Motor neuron (in vitro differentiated cells): ENCODE measurements at regions not wholly inside any gene's neighbourhood (a gene's known extent, or its start where the extent isn't known, plus 50 kb on each side); places are given as distances from the start of the nearest gene placed in this dataset.

ENCODE experiments used
- ATAC-seq, 8 experiments: fragments of 200-7000 bp; cut with Tn5 transposase; replicated peaks in 6 of 8; 2 replicates each; pipeline ENCODE4 v1.8.0; 2021; ENCODE audit warnings: mild to moderate bottlenecking in 8 of 8, moderate library complexity in 8 of 8
- H3K27ac ChIP-seq, 2 donors: fragments of 250-450 bp; sonication (Bioruptor Pico); 2 replicates each; pipeline ENCODE4 v1.9.0; 2021; ENCODE audit warnings: antibody characterized with exemption in 2 of 2, mild to moderate bottlenecking in 2 of 2, moderate library complexity in 1 of 2
- H3K4me1 ChIP-seq, 2 donors: fragments of 250-450 bp; sonication (Bioruptor Pico); replicated peaks in 1 of 2; 2 replicates each; pipeline ENCODE4 v1.6.1; 2021; ENCODE audit warnings: antibody characterized with exemption in 2 of 2, mild to moderate bottlenecking in 2 of 2, moderate library complexity in 1 of 2
- H3K4me3 ChIP-seq, 5 donors: fragments of 250-450 bp; sonication (Bioruptor Pico); 2 replicates each; pipeline ENCODE4 v1.9.0; 2021; ENCODE audit warnings: antibody characterized with exemption in 5 of 5, mild to moderate bottlenecking in 5 of 5, moderate library complexity in 4 of 5
- WGBS, 10 experiments: fragments of 450-650 bp; shearing (Covaris generic); methylation state at CpG; one replicate each; pipeline ENCODE4 v1.0.0; 2022; 5-methylcytosine and 5-hydroxymethylcytosine counted together
- in situ Hi-C, 9 experiments: fragments of 400-800 bp; cut with MboI; loops; one replicate each; pipeline ENCODE4 v1.15.0; 2021; ENCODE audit warnings: low sequenced_read_pairs in 9 of 9, low pct_unique_long_range_greater_than_20kb in 2 of 9; ENCODE audit not compliant: unreplicated experiment in 9 of 9

DNA sequence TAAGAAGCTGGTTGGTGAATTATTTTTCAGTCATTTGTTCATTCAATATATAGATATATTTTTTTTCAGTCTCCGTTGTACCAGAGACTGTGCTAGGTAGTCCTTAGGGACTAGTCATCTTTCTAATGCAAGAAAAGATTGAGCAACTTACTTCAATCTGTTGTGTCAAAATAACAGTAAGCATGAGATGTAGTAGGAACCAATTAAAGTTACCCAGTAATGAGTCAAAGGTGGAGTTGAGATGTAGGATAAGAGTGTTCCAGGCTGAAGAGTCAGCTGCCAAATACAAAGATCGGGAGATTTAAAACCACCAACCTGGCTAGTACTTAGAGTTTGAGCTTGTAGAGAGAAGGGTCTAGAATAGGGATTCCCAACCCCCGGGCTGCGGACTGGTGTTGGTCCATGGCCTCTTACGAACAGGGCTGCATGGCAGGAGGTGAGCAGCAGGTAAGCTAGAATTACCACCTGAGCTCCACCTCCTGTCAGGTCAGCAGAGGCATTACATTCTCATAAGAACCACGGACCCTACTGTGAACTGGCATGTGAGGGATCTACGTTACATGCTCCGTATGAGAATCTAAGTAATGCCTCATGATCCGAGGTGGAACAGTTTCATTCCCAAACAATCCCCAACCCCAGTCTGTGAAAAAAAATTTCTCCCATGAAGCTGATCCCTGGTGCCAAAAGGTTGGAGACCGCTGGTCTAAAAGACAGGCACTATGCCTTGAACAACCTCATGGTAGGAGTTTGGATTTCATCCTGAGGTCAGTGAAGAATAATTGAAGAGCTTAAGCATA is 1241.5 kb upstream of the WWC1 start:
- 34 to 100% (median 95%) methylated on average over 1 to 9 of the region's 10 CpGs; no CpG with 5 or more reads in 2 of the 10 experiments for WGBS, 10 experiments
- in situ Hi-C loops: no loop called here
- Histone ChIP-seq H3K4me1 (peaks cover 0 to 7% of the 10 kb centered on the region in 2 donors), H3K4me3 (no peak overlapping the region), H3K27ac (no peak overlapping the region)
- ATAC-seq: no peak

DNA sequence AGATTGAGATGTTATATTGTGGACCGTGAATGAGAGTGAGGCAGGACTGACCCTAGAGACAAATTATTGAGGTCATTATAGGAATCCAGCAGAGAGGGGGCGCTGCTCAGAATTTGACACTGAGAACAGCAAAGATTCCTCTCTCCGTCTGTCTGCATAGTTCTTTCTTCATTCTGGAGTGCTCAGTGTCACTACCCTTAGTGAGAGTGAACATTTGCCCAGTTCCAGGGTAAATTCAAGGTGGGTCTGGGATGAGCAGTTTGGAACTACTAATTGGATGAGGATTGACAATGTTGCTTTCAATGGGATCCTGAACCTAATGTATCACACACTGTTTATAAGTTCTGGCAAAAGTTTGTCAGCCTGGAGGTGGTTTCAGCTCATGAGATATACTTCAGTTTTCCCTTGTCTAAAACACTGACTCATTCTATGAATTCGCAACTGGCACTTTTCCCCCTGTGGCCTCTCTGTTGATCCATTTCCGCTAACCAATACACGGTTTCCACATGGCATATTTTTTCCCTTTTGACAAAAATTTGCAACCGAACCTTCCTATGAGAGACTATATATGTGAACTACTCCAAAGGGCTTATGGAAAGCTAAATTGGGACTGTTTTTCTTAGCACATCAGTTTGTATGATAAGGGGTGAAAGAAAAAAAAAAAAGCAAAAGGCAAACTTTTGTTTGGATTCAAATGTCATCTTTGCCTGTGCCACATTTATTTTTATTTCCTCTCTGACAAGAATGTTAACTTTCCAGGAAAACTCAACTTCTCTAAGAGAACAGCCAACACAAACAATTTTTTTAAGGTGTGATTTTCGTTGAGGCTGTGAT is 1240.7 kb upstream of the WWC1 start:
- Histone ChIP-seq H3K27ac (no peak overlapping the region), H3K4me3 (no peak overlapping the region), H3K4me1 (peaks cover 0 to 7% of the 10 kb centered on the region in 2 donors)
- peak in 1 of 8 experiments; percentile 17 for ATAC-seq
- WGBS, 10 experiments: 31 to 93% (median 72%) methylated on average over 4 to 8 of the region's 8 CpGs; no CpG with 5 or more reads in 1 of the 10 experiments
- in situ Hi-C loops: no loop called here

DNA sequence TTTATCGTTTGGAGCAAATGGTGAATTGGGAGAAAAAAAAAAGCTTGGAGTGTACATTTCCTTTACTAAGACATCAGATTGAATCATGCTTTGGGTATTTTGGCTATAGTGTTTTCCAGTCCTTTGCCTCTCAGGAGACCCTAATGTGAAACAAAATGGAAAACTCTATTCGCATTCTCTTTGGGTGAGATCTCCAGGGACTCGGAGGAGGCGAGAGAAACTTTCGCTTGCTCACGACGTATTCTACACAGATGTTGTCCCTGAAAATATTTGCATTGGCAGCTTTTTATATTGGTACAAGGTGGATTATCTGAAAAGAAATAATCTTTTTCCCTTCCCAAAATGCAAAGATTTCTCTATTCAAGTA is 1240.1 kb upstream of the WWC1 start:
- WGBS, 10 experiments: 11 to 94% (median 80%) methylated on average over 3 to 7 of the region's 7 CpGs; no CpG with 5 or more reads in 2 of the 10 experiments
- H3K27ac ChIP-seq: no peak overlapping the region
- peaks cover 0 to 7% of the 10 kb centered on the region in 2 donors for H3K4me1 ChIP-seq
- no peak overlapping the region for H3K4me3 ChIP-seq
- no peak for ATAC-seq
- in situ Hi-C loops: no loop called here

DNA sequence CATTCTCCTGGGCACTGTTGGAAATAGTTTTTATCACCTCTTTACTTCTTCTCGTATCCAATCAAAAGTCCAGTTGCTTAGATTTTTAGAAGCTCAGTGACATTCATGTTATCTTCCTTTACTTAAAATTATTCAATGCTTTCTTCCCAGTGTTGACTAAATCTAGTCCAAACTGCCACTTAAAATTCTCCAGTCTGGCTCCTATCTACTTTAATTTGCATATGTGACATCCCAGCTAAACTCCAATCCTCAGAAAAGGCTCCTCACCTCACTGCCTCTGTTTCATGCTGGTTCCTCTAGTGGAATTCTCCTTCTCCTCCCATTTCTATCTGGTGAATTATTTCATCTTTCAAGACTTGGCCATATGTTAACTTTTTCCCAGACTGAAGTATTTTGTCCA is 1238.7 kb upstream of the WWC1 start:
- peaks cover 0 to 7% of the 10 kb centered on the region in 2 donors for H3K4me1 ChIP-seq
- WGBS, 10 experiments: 0 to 100% (median 66%) methylated on average over 1 of the region's 1 CpG; no CpG with 5 or more reads in 2 of the 10 experiments
- in situ Hi-C loops: no loop called here

DNA sequence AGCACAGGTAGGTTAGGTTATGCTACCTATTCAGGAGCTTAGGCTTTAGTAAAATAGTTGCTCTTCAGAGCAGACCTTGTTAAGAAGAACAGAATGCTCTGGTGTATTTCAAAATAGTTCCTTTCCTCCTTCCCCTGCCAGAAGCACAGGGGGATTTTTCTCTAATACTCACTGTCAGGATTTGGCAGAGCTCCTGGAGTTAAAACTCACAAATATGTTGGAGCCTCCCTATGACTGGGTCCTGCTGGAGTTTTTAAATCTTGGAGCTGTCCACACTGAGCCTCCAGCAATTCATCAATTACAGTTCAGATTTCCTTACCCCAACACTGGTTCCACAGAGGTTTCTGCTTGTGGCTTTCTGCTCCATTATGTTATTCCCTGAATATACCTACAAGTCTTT is 1233.8 kb upstream of the WWC1 start:
- in situ Hi-C loops: no loop called here
- ATAC-seq: no peak

More for the DNA sequence above, 1238.7 kb upstream of the WWC1 start:
- Histone ChIP-seq H3K4me3 (no peak overlapping the region), H3K27ac (no peak overlapping the region)
- ATAC-seq: no peak

DNA sequence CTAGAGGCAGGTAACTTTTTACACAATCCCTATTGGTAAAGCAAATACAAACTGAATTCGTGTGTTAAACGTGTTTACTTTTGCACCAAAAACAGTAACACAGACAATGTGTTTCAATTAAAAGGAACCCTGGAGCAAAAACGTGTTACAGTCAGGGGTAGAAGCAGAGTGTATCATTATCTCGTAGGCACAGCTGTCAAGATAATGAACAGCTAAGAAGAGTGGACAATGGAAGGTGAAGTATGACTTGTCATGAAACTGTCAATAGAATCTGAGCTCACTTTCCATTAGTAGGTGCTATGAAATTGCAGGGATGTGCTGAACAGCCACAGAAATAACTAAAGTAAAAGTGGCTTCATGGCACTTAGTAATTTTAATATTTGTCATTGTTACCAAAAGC is 1229.8 kb upstream of the WWC1 start:
- Histone ChIP-seq H3K27ac (no peak overlapping the region), H3K4me3 (no peak overlapping the region), H3K4me1 (peaks cover 7 to 27% of the 10 kb centered on the region in 2 donors)
- peak in 5 of 8 experiments; percentile 36 to 79 (median 77) for ATAC-seq
- 0 to 53% (median 18%) methylated on average over 2 to 4 of the region's 4 CpGs for WGBS, 10 experiments
- in situ Hi-C loops: no loop called here

More for the DNA sequence above, 1233.8 kb upstream of the WWC1 start:
- H3K27ac ChIP-seq: no peak overlapping the region
- no peak overlapping the region for H3K4me3 ChIP-seq
- H3K4me1 ChIP-seq: peaks cover 6 to 9% of the 10 kb centered on the region in 2 donors

DNA sequence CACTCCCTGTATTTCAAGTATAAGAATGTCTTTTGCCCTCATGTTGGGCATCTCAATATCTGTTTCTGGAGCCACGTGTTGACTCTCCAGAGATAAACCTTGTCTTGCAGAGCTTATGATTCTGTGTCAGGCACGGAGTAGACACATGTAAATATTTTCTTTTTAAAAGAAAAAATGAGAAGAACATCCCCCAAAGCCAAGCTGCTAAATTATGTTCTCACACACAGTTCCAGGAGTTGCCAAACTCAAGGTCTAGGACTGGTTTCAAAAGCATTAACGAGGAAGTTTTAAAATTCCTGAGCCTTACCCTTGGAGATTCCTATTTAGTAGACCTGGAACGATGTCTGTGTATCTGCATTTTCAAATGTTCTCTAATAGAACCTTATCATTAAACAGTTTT is 1228.3 kb upstream of the WWC1 start:
- no peak for ATAC-seq
- 0 to 100% (median 71%) methylated on average over 1 to 4 of the region's 4 CpGs for WGBS, 10 experiments
- no peak overlapping the region for H3K4me3 ChIP-seq
- no peak overlapping the region for H3K27ac ChIP-seq
- in situ Hi-C loops: no loop called here
- peaks cover 7 to 27% of the 10 kb centered on the region in 2 donors for H3K4me1 ChIP-seq

DNA sequence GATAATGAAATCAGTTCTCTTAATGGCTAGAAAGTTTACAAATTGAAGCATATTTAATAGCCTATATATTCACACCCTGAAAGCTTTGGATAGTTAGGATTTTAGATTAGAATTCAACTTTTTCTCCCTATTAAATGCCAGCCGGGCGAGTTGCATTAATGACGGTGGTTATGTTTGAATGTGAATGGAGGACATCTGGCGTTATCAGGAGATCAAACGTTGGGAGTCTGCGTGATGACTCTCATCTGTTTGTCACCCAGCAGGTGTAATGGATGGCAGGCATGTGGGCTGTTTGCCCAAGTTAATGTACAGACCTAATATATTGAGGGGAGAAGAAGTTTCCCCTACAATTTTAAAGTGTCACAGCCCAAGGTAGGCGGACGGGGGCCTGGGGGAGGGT is 1227.7 kb upstream of the WWC1 start:
- 5 to 100% (median 39%) methylated on average over 1 to 7 of the region's 8 CpGs; no CpG with 5 or more reads in 2 of the 10 experiments for WGBS, 10 experiments
- no peak for ATAC-seq
- peaks cover 7 to 27% of the 10 kb centered on the region in 2 donors for H3K4me1 ChIP-seq
- in situ Hi-C loops: no loop called here
- H3K27ac ChIP-seq: no peak overlapping the region
- H3K4me3 ChIP-seq: no peak overlapping the region

DNA sequence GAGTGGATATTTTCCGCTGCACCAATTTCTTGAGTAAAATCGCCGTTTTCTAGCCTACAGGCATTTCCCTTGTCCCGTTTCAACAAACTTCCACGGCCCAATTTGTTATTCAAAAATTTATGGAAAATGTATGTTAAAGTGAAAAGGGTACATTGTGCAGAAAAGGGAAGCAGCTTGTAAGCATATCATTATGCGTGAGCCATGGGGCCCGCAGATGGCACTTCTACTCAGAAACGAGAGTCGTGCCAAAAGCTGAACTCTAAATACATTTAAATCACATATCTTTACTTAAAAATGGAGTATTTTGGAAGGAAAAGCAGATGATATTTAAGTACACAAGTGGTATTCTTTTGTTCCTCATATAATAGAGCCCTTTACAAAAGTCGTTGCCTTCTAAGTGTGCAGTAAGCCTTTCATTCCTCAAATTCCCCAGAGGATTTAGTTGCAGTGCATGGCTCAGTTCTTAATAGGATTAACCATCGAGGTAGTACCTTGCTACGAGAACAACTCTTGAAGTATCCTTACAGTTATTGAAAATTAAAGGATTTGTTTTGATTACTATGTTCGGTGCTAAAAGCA is 1227.2 kb upstream of the WWC1 start:
- ATAC-seq: peak in 1 of 8 experiments; percentile 68
- no peak overlapping the region for H3K27ac ChIP-seq
- H3K4me1 ChIP-seq: peaks cover 7 to 27% of the 10 kb centered on the region in 2 donors
- 10 to 92% (median 52%) methylated on average over 2 to 13 of the region's 13 CpGs for WGBS, 10 experiments
- in situ Hi-C loops: no loop called here
- no peak overlapping the region for H3K4me3 ChIP-seq

DNA sequence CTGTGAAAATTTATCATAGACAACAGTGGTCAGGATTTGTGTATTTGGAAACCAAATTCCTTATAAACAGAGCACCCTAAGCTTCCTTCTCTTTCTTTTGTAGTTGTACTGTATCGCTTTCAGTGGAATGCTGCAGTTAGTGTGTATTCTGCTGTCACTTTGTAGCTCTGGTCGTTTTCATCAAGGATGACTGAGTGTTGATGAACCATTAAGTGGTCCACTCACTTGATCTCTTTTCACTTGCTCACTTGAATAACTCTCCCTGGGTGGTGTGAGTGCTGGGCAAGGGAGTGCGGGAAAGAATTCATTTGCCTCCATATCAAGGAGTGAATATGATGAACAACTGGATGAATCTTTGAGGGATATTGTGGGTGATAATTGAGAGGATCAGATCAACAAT is 1225.7 kb upstream of the WWC1 start:
- Histone ChIP-seq H3K4me3 (no peak overlapping the region), H3K4me1 (peaks cover 7 to 27% of the 10 kb centered on the region in 2 donors), H3K27ac (no peak overlapping the region)
- 0 to 75% (median 50%) methylated on average over 1 to 3 of the region's 3 CpGs; no CpG with 5 or more reads in 3 of the 10 experiments for WGBS, 10 experiments
- in situ Hi-C loops: no loop called here
- peak in 4 of 8 experiments; percentile 18 to 26 (median 24) for ATAC-seq

DNA sequence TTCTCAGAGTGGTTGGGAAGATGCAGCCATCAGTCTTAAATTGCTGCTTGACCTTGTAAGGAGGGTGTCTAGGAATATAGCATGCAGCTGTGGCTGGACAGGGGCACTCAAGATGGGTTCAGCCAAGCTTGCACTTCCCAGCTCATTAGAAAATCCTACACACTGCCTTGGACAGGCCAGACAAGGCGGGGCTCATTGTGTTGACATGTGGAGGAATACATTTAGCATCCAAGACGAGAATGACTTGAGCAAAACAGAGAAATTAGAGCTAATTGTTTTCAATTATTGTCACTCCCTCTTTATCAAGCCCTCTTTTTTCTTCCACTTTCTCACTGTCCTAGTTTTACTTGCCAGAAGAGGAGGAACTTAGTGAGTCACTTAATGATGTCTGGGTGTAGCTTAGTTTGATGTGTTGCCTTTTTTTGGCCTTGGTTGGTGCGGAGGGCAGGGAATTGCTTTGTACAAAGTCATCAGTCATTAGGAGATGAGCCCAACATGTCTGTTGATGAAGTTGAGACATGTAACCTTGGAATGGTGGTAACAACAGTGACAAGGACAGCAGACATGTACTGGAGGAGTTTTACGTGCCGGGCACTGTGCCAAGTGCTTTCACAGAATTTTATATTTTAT is 1219.3 kb upstream of the WWC1 start:
- in situ Hi-C loops: no loop called here
- Histone ChIP-seq H3K27ac (no peak overlapping the region), H3K4me1 (peaks cover 0 to 5% of the 10 kb centered on the region in 2 donors), H3K4me3 (no peak overlapping the region)
- 3 to 100% (median 46%) methylated on average over 2 to 5 of the region's 5 CpGs; no CpG with 5 or more reads in 2 of the 10 experiments for WGBS, 10 experiments
- peak in 7 of 8 experiments; percentile 48 to 94 (median 63) for ATAC-seq

DNA sequence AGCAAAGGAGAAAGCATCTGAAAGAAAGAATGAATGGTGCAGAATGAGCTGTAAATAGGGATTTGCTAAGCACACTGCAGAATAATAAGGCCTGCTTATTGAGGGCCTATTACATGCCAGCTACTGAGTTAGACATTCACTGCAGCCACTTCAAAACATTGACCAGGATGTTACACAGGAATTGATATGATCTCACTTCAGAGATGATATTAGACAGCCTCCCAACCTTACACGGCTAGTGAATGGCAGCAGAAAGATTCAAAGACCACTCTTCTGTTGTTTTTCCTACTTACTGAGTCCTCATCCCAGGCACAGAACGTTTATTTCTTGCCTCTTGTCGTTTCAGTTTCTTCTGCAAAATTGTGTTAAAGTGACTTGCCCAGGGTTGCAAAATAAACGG is 1209.9 kb upstream of the WWC1 start:
- in situ Hi-C loops: no loop called here
- Histone ChIP-seq H3K27ac (no peak overlapping the region), H3K4me1 (peaks cover 0 to 13% of the 10 kb centered on the region in 2 donors), H3K4me3 (no peak overlapping the region)
- no peak for ATAC-seq
- WGBS, 10 experiments: 5 to 83% (median 40%) methylated on average over 2 to 4 of the region's 4 CpGs; no CpG with 5 or more reads in 3 of the 10 experiments
